ENCODE measurements at regions not wholly inside any gene's neighbourhood (a gene's known extent, or its start where the extent isn't known, plus 50 kb on each side); places are given as distances from the start of the nearest gene placed in this dataset.

- Mint-ChIP-seq H3K27ac (no peak overlapping the region), H3K27me3 (ENCODE audit: insufficient read depth) (peaks cover 6% of the 10 kb centered on the region), H3K4me3 (no peak overlapping the region), H3K9me3 (no peaks in the 10 kb centered on the region), H3K4me1 (ENCODE audit: low read depth) (no peaks in the 10 kb centered on the region), H3K36me3 (ENCODE audit: low read depth) (no peaks in the 10 kb centered on the region)
- TF ChIP-seq CTCF (IDR thresholded peaks at IDR 0.05), result no peak
- DNase-seq, result no peak
Observed at GRCh38 chr10:50961297-50961696, 75.9 kb upstream of the A1CF start.

- no peaks in the 10 kb centered on the region for H3K9me3 Mint-ChIP-seq
- no peaks in the 10 kb centered on the region for H3K36me3 Mint-ChIP-seq (ENCODE audit: low read depth)
- no peak for DNase-seq
- H3K27me3 Mint-ChIP-seq (ENCODE audit: insufficient read depth), result peaks cover 6% of the 10 kb centered on the region
- H3K4me1 Mint-ChIP-seq (ENCODE audit: low read depth), result no peaks in the 10 kb centered on the region
- H3K4me3 Mint-ChIP-seq, result no peak overlapping the region
- no peak for TF ChIP-seq CTCF (IDR thresholded peaks at IDR 0.05)
- H3K27ac Mint-ChIP-seq, result no peak overlapping the region
Observed at GRCh38 chr10:50963063-50963462, 77.6 kb upstream of the A1CF start.

- Mint-ChIP-seq H3K36me3 (ENCODE audit: low read depth) (no peaks in the 10 kb centered on the region), H3K27me3 (ENCODE audit: insufficient read depth) (peaks cover 1% of the 10 kb centered on the region; the same call in 1 of the 2 replicates), H3K4me3 (no peak overlapping the region), H3K4me1 (ENCODE audit: low read depth) (no peaks in the 10 kb centered on the region), H3K9me3 (no peaks in the 10 kb centered on the region), H3K27ac (no peak overlapping the region)
- TF ChIP-seq CTCF (IDR thresholded peaks at IDR 0.05), result no peak
- DNase-seq, result no peak
Observed at GRCh38 chr10:50968386-50969091, 83.1 kb upstream of the A1CF start.

- H3K27ac Mint-ChIP-seq, result no peak overlapping the region
Observed at GRCh38 chr10:50972591-50972990, 87.2 kb upstream of the A1CF start.

GRCh38 chr10:50981385-50981784 is 92.9 kb upstream of the PRKG1 start:
- no peak for TF ChIP-seq CTCF (IDR thresholded peaks at IDR 0.05)
- Mint-ChIP-seq H3K27me3 (ENCODE audit: insufficient read depth) (no peaks in the 10 kb centered on the region; the same call in 1 of the 2 replicates), H3K4me3 (no peak overlapping the region), H3K36me3 (ENCODE audit: low read depth) (no peaks in the 10 kb centered on the region), H3K9me3 (no peaks in the 10 kb centered on the region), H3K27ac (no peak overlapping the region), H3K4me1 (ENCODE audit: low read depth) (no peaks in the 10 kb centered on the region)
- DNase-seq, result no peak

More at GRCh38 chr10:50972591-50972990, 87.2 kb upstream of the A1CF start:
- H3K27me3 Mint-ChIP-seq (ENCODE audit: insufficient read depth), result peaks cover 4% of the 10 kb centered on the region; the same call in 1 of the 2 replicates
- TF ChIP-seq CTCF (IDR thresholded peaks at IDR 0.05), result no peak
- H3K36me3 Mint-ChIP-seq (ENCODE audit: low read depth), result no peaks in the 10 kb centered on the region
- DNase-seq, result no peak
- H3K4me1 Mint-ChIP-seq (ENCODE audit: low read depth), result no peaks in the 10 kb centered on the region
- no peaks in the 10 kb centered on the region for H3K9me3 Mint-ChIP-seq
- H3K4me3 Mint-ChIP-seq, result no peak overlapping the region
